HG03039 (cell line): ENCODE measurements at regions not wholly inside any gene's neighbourhood (a gene's known extent, or its start where the extent isn't known, plus 50 kb on each side); places are given as distances from the start of the nearest gene placed in this dataset.

Experiments
- ATAC-seq: cut with Tn5 transposase; IDR thresholded peaks from one replicate; pipeline ENCODE4 v1.9.1; 2021; ENCODE audit warnings: mild to moderate bottlenecking, moderate library complexity; ENCODE audit not compliant: unreplicated experiment

DNA sequence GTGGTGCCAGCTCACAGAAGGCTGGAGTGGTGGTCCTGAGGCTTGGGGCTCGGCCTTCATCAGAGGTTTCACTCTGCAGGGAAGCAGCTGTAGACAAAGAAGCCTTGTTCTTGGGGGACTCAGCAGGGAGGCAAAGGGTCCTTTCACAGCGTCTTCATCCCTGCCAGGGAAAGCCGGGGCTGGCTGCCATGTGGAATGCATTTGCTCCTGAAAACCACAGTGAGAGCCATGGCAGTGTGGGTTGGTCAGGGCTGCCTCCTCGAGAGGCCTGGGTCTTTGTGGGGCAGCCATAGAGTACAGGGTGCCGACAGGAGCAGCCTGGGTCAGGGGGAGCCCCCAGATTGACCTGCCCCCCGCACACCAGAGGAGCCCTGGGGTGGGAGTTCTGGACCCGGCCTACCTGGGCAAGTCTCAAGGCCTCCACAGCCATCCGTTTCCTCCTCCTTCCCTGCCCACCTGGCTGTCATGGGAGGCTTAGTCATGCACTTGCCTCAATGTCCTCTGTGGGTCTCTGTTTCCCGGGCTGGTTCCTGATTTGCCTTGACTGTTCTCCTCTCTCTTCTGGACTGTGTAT is 144.0 kb downstream of the CDC5L start:
- ATAC-seq: no peak

DNA sequence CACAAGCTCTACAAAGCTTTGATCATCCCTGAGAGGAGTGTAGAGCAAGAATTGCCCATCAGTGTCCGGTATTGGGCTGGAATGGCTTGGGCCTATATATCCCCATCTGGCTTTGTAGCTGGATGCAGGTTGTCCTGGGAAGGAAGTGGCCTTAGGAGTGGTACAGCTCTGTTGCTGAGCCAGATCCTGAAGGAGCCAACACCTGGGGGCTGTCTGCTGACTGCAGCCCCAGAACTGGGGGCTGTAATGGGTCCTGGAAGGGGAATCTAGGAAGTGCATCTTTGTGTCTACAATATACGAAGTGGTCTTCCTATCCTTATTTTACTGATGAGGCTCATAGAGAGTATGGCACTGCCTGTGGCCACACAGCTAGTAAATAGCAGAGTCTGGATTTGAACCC is 145.9 kb downstream of the CDC5L start:
- no peak for ATAC-seq

DNA sequence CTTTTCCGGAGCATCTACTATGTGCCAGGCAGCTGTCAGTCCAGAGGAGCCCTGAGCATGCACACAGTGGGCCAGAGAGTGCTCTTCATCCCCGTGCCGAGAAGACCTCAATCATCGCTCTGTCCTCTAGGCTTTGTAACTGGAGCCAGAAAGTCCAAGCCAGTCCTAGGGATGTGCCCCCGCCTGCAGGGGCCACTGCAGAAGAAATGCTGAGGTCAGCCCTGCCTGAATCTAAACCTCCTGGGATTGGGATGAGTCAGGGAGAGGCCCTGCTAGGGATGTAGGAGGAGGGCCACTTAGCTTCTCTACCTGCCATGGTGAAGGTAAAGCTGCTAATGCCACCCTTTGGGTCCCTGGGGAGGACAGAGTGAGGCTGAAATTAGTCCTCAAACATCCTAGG is 146.8 kb downstream of the CDC5L start:
- ATAC-seq: no peak

DNA sequence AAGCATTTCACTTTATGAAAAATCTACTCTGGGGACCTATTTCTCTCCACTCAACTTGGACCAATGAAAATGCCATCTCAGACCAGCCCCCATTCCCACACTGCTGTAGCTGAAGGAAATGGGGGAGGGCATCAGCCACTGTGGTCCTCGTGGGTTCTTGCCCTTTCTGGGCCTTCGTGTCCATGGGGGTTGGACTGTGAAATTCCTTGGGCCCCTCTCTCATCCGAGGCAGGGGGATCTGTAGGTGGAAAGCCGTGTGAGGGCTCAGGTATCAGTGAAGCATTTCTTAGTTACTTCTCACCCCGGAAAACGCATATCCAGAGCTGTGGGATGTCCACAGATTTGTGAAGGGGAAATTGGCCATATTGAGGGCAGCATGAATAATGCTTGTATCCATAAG is 147.9 kb downstream of the CDC5L start:
- no peak for ATAC-seq

DNA sequence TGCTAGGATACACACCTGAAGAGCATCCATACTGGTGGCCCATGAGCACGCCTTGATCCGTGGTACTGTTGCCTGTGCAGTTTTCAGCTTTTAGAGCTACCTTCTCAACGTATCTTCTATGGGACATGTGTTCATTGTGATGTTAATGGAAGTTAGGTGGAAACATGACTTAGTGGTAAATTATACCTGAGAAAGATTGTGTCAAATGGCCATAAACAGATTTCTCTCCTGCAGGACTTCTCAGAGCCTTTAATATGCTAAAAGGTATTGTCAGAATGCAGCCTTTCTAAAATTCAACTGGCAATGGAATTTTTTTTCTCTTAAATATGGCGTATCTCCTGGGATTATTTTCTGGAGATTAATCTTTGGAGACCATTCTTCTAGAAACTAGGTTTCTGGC is 148.5 kb downstream of the CDC5L start:
- ATAC-seq: no peak

DNA sequence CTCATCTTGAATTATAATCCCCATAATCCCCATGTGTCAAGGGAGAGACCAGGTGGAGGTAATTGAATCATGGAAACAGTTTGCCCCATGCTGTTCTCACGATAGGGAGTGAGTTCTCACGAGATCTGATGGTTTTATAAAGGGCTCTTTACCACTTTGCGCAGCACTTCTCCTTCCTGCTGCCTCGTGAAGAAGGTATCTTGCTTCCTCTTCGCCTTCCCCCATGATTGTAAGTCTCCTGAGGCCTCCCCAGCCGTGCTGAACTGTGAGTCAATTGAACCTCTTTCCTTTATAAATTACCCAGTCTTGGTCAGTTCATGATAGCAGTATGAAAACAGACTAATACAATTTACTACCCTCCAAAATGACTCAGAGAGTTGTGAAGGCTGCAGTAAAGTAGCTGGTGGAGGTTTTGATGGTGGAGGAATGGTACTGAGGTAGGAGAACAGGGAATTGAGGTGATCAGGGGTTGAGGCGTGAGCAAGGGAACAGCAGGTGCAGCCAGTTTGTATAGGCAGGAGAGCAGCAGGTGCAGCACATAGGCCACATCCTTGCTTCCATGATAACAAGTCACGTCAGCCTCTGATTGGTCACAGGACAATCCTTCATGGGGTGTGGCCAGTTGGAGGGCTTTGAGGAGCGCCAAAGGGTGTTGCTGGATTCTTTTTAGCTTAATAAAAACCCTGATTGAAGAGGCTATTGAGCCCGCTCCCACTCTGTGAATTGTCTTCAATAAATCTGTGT is 150.0 kb downstream of the CDC5L start:
- no peak for ATAC-seq

DNA sequence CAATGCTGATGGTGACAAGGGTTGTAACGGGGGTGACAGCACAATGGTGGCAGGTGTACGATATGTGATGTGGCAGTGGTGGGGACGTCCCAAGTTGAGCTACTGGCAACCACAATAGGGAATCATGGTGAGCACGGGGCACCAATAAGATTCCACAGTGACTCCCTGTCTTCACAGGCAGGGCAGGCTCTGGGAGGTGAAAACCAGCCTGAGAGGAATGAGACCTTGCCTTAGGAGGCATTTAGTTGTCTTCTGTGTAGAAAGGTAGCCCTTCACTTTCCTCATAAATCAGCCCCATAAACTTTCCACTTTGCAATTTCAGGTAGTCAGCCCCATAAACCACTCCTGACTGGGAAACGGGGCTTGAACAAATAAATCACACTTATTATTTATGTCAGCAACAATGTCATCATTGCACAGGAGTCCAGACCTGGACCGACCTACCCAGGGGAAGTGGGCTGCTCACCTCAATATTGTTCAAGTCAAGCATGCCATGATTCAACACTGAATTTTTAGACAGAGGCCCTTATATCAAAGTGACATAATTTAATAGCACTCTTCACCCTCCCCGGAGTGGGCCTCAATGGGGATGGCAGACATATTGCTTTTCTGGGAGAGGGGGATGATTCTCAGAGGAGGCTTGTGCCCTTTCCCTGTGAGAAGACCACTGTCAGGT is 150.8 kb downstream of the CDC5L start:
- no peak for ATAC-seq

DNA sequence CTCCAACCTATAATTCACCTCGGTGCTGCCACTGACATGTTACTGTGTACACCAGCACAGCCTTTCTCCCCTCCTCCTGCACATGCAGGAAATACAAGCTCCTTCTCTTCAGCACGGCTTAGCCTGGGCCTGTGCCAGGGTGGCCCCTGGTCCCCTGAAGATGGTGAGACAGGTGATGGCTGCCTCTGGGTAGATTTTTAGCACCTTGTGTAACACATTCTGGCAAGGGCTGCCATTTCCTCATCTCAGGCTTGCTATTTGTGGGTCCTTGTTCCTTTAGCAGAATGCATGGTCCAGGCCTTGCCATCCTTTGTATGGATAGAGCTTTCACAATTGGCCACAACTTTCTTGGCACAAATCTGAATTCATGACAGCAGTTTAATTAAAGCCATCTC is 151.3 kb downstream of the CDC5L start:
- no peak for ATAC-seq

DNA sequence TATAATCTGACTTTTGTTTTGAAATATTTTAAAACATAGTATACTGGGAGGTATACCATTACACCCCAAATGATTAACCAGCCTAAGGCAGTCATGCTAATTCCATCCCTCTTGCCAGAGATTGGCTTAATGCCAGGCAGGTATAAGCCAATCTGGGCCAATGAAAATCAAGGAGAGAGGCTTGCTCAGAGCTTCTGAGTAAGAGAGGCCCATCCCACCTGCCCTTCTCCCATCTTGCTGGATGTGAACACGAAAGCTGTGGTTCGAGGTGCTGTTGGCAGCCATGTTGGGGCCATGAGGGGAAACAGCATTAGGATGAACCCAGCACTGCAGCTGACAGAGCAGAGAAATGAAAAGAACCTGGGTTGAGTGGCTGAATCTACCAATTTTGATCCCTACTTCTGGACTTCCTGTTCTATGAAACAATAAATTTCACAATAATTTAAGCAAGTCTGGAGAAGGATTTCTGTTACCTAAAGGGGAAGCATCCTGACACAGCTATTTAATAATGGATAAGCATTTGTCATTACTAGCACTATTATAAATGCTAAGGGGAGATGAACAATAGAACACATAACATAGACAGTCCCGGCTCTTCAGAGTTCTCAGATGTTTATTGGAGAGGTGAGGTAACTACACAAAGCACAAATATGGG is 152.3 kb downstream of the CDC5L start:
- no peak for ATAC-seq

DNA sequence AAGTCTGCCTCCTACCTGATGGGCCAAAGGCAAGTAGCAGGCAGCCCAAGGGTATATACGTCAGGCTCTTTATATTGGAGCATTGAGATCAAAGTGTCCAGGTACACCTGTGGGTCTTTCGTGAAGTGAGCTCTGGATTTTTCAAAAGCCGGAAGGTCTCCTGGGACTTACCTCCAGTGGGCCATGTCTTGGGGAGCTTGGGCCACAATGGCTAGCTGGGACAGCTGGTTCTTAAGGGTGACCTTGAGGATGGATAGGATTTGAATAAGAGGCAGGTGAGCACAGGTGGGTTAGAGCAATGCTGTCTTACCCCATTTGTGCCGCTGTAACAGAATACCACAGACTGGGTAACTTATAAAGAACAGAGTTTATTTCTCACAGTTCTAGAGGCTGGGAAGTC is 153.4 kb downstream of the CDC5L start:
- ATAC-seq: no peak

DNA sequence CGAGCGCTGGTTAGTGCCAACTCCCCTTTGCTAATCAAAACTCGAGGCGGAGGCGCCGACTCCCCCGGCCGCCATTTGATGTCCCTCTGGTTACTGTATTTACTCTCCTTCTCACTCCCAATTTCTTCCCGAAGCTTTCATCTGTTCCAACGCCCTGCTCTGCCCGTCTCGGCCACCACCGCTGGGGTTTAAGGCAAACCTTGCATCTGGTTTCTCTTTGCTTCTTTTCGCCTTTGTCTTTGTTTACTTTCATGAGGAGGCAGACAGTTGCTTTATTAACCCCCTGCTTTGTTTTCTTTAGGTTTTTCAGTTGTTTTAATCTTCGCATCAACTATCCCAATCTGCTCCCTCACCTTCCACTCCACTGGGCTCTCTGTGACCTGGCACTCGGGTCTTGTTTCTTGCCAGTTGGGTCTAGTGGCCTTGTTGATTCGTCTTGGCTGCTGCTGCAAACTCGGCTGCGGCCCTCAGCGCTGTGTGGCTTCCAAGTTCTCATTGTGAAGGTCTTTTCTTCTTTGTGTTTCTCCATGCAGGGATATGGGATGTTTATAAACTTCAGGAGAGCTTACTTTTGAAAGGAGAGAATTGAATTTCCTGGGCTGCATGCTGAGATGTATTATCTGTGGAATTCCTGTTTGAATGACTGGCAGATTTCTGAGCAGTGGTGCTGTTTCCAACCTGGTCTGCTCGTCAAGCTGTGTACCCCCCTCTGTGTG is 155.1 kb downstream of the CDC5L start:
- ATAC-seq: no peak

DNA sequence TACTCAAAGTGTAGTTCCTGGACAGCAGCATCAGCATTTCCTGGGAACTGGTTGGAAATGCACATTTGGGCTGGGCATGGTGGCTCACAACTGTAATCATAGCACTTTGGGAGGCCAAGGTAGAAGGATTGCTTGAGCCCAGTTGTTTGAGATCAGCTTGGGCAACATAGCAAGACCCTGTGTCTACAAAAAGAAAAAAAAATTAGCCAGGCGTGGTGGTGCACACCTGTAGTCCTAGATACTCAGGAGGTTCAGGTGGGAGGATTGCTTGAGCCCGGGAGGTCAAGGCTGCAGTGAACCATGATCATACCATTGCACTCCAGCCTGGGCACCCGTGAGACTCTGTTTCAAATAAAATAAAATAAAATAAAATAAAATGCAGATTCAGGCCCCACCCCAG is 156.2 kb downstream of the CDC5L start:
- no peak for ATAC-seq

DNA sequence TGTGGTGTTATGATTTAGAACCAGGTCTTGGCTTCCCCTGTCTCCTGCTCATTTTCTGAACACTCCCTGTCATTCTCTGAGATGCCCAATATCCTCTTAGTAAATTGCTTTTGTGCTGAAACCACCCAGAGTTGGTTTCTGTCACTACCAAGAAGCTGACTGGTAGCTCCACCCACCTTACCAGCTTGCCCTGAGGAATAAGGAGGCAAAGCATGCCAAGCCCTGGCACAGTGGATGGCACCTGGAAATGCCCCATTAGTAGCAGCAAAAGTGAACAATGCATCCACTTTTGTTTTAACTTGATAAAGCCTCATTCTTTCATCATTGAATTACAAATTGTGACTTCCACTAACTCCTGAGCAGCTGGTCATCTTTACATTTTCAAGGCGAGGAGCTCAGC is 157.7 kb downstream of the CDC5L start:
- ATAC-seq: no peak

DNA sequence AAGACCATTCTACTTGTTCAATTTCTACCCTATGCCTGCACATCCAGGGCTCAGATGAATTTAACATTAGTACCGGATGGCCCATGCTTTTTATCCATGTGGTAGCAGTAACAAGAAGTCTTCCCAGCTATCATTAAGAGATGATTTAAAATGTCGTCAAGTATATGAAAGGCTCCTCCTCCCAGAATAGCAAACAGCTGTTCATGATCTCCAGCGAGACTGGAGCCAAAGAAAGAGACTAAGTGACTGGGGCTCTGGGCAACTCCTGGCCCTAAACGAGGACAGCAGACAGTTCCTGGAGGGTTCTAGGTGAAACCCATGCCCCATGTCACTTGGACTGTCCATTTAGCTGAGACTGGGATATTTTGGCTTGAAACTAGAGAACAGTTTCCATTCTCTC is 160.8 kb downstream of the CDC5L start:
- no peak for ATAC-seq

DNA sequence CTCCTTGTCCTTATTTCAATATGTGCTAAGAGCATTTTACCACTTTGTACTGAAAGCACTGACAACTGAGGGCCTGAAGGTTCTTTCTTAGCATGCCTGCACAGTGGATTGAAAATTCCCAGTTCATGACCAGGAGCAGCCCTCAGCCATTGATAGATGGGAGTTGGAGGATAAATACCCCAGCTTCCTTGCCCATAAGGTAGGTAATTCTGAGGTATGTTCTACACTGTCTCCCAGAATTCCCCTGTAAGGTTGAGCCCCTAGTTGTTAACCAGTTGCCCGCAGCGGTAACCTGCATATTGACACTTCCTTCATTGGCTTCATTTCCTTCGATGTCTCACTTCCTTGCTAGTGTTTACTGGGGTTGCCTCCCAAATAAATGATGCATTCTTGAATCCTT is 162.0 kb downstream of the CDC5L start:
- no peak for ATAC-seq

DNA sequence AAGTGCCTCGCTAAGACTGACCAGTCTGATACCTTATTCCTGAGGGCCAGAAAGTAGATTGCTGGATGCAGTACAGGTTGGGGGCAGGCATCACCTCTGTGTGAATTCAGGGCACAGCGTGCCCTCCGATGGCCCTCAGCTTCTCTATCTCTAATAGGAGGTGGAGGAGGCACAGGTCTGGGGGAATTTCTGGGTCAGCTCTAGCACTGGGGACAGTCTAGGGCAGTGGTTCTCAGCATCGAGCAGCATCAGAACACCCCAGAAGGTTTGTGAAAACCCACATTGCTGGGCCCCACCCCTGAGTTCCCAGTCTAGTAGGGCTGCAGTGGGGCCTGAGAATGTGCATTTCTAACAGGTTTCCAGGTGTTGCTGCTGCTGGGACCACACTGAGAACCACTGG is 166.7 kb downstream of the CDC5L start:
- ATAC-seq: no peak

DNA sequence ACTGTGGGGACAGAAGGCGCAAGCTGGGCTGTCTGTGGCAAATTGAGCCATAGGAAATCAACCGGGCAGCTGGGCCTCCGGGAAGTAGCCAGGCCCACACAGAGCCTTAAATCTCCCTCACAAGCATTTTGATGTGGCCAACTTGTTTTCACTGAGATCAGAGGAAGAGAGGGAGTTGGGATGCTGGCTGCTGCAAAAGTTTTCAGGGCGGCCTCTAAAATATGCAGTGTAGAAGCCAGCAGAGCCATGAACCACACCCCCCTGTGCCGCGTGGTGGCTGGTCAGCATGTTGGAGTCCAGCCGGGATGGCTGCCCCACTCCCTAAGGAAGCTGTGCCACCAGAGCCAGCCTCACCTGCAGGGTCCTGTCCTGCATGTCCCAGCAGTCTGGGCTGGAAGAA is 167.4 kb downstream of the CDC5L start:
- no peak for ATAC-seq

DNA sequence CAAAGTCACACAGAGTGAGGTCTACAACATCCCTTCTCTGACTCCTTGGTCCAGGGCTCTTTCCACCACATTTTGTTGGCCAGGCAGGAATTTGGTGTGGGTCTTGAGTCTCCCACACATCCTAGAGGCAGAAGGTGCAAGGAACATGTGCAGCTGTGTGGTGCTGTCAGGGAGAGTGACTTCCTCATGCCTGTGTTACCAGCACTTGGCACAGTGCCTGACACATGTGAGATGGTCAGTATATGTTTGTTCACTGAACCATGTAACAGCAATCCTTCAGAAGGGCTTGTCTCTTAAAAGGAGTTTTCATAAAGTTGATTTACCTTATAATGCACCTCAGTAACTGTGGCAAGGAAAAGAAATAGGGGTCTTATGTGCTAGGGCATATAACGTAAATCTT is 168.5 kb downstream of the CDC5L start:
- no peak for ATAC-seq

DNA sequence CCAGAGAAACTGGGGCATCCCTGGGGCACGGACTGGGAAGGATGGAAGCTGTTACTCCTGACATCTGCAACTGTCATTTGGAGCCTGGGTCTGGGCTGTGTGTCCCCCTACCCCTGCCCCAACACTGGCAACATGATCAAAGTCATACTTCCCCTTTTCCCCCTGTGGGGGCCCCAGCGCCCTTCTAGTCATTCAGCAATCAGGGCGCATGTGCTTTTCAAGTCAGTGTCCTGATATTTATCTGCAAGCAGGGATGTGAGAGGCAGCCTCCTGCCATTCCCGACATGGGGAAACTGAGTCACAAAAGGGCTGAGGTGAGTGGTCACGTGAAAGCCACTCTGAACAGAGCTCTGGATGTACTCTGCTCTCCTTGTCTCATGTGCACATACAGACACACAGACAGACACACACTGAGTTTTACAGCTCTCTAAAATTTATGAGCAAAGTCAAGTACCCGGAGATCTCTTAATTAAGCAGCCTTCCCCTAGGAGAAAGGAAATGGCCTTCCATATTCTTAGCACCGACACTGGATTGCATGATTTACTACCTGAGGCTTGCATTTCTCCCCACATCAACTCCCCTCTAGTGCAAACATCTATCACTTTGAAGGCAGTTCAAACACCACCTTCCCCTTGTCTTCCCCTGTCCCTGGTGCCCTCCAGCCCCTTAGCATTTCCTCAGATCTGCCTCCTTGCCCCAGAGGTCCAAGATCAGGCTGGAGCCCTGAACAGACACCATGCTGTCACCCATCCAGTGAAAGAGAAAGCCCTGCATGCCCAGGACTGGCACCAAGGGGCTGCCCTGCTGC is 170.7 kb downstream of the CDC5L start:
- no peak for ATAC-seq

DNA sequence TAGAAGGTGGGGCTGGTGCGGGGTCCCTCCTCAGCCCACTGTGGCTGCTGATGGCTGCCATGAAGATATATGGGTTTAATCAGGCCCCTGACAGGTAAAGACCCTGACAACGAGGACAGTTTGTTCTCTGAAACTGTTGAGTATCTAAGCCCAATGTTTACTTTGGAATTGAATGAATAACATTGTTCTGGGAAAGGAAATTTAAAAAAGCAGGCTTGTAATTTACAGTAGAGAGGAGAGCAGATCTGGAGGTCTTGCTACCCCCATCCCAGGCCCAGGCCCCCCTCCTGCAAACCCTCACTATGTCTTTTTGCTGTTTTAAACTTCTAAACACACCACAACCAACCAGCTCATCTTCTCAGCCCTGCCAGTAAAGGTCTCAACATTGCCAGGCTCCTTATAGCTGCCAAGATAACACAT is 171.3 kb downstream of the CDC5L start:
- ATAC-seq: no peak
